DOHH2 (cell line): ENCODE measurements at regions not wholly inside any gene's neighbourhood (a gene's known extent, or its start where the extent isn't known, plus 50 kb on each side); places are given as distances from the start of the nearest gene placed in this dataset.

ENCODE experiments used
- EZH2phosphoT487 ChIP-seq: fragments of 200-600 bp; sonication (generic); IDR thresholded peaks from 2 replicates; pipeline ENCODE4 v1.6.1; 2017; ENCODE audit warnings: borderline replicate concordance, mild to moderate bottlenecking, antibody characterized with exemption, low read length, moderate library complexity, mixed read lengths
- TF ChIP-seq, protein P1 (sequence below): fragments of 200-600 bp; sonication (generic); IDR thresholded peaks from one replicate; pipeline ENCODE4 v1.5.1; 2014; ENCODE audit warnings: antibody characterized with exemption, mild to moderate bottlenecking, low read depth, low read length; ENCODE audit not compliant: poor library complexity, severe bottlenecking

DNA sequence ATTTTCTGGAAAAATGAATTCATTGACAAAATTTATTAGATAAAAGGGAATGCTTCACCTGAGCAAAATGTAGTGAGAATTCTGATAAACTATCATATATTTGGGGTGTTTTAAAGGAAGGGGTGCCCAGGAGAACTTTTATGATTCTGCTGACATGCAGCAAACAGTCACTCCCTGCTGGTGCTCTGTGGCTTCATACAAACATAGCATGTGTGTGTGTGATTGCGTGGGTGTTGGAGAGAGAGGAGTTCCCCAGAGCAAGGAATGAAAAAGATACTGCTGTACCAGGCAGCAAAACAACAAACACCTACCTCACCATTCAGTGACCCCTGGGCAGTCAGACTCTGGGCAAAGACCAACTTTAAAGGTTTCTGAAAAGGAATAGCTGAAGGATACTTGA lies 546.7 kb downstream of the RFC3 start:
- TF ChIP-seq, protein P1, sequence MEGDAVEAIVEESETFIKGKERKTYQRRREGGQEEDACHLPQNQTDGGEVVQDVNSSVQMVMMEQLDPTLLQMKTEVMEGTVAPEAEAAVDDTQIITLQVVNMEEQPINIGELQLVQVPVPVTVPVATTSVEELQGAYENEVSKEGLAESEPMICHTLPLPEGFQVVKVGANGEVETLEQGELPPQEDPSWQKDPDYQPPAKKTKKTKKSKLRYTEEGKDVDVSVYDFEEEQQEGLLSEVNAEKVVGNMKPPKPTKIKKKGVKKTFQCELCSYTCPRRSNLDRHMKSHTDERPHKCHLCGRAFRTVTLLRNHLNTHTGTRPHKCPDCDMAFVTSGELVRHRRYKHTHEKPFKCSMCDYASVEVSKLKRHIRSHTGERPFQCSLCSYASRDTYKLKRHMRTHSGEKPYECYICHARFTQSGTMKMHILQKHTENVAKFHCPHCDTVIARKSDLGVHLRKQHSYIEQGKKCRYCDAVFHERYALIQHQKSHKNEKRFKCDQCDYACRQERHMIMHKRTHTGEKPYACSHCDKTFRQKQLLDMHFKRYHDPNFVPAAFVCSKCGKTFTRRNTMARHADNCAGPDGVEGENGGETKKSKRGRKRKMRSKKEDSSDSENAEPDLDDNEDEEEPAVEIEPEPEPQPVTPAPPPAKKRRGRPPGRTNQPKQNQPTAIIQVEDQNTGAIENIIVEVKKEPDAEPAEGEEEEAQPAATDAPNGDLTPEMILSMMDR, result no peak
- no peak for TF ChIP-seq EZH2phosphoT487
